GM18907 (cell line): ENCODE measurements at regions not wholly inside any gene's neighbourhood (a gene's known extent, or its start where the extent isn't known, plus 50 kb on each side); places are given as distances from the start of the nearest gene placed in this dataset.

Experiments
- ATAC-seq: cut with Tn5 transposase; IDR thresholded peaks from one replicate; pipeline ENCODE4 v1.9.1; 2021; ENCODE audit warnings: mild to moderate bottlenecking, moderate library complexity; ENCODE audit not compliant: unreplicated experiment

- ATAC-seq, result no peak
Measured at GRCh38 chr10:3853016-3853415, 68.0 kb upstream of the KLF6 start.

- ATAC-seq, result peak; percentile 92
Measured at GRCh38 chr10:3852147-3852904, 67.3 kb upstream of the KLF6 start.

- peak; percentile 33 for ATAC-seq
Measured at GRCh38 chr10:3850999-3851937, 66.3 kb upstream of the KLF6 start.

- no peak for ATAC-seq
Measured at GRCh38 chr10:3848775-3849635, 64.0 kb upstream of the KLF6 start.

- no peak for ATAC-seq
Measured at GRCh38 chr10:3848005-3848774, 63.2 kb upstream of the KLF6 start.

GRCh38 chr10:3846736-3847135 lies 61.7 kb upstream of the KLF6 start:
- no peak for ATAC-seq

- no peak for ATAC-seq
Measured at GRCh38 chr10:3844491-3845025, 59.5 kb upstream of the KLF6 start.

GRCh38 chr10:3838460-3839437 lies 53.7 kb upstream of the KLF6 start:
- ATAC-seq, result no peak

- no peak for ATAC-seq
Measured at GRCh38 chr10:3837647-3838459, 52.8 kb upstream of the KLF6 start.

GRCh38 chr10:3836222-3836820 lies 51.3 kb upstream of the KLF6 start:
- ATAC-seq, result peak; percentile 66

- ATAC-seq, result peak; percentile 45
Measured at GRCh38 chr10:3835770-3836169, 50.8 kb upstream of the KLF6 start.

GRCh38 chr10:3834947-3835346 lies 49.9 kb upstream of the KLF6 start:
- no peak for ATAC-seq
